Mesendoderm (in vitro differentiated cells): ENCODE measurements at regions not wholly inside any gene's neighbourhood (a gene's known extent, or its start where the extent isn't known, plus 50 kb on each side); places are given as distances from the start of the nearest gene placed in this dataset.

Experiments used
- DNase-seq: peaks from one replicate; pipeline ENCODE4 v3.0.0; 2013
- H2AK5ac ChIP-seq: 2 replicates; pipeline ENCODE4 v1.6.1; 2013; ENCODE audit warnings: low read length, inconsistent platforms
- H2BK120ac ChIP-seq: 2 replicates; pipeline ENCODE4 v1.6.1; 2013; ENCODE audit warnings: low read depth, mild to moderate bottlenecking, low read length, moderate library complexity, mixed read lengths
- H2BK15ac ChIP-seq: replicated peaks from 2 replicates; pipeline ENCODE4 v1.6.1; 2013; ENCODE audit warnings: low read depth, mild to moderate bottlenecking, moderate library complexity
- H2BK5ac ChIP-seq: 2 replicates; pipeline ENCODE4 v1.6.1; 2013; ENCODE audit warnings: low read length, inconsistent platforms
- H3K18ac ChIP-seq: 2 replicates; pipeline ENCODE4 v1.6.1; 2013; ENCODE audit warnings: mild to moderate bottlenecking, low read length, mixed read lengths
- H3K23ac ChIP-seq: one replicate; pipeline ENCODE4 v1.6.1; 2013; ENCODE audit warnings: low read length
- H3K27ac ChIP-seq: 2 replicates; pipeline ENCODE4 v1.5.1; 2013; ENCODE audit warnings: low read depth, mild to moderate bottlenecking, inconsistent platforms, low read length, moderate library complexity
- H3K27me3 ChIP-seq: 2 replicates; pipeline ENCODE4 v1.6.1; 2013; ENCODE audit warnings: low read length, control low read depth, mild to moderate bottlenecking, inconsistent platforms; ENCODE audit not compliant: insufficient read depth, poor library complexity
- H3K36me3 ChIP-seq: 2 replicates; pipeline ENCODE4 v1.6.1; 2013; ENCODE audit warnings: low read length, inconsistent platforms; ENCODE audit not compliant: control insufficient read depth, insufficient read depth
- H3K4ac ChIP-seq: one replicate; pipeline ENCODE4 v1.6.1; 2013; ENCODE audit warnings: low read depth, mild to moderate bottlenecking, low read length, moderate library complexity
- H3K4me1 ChIP-seq: 2 replicates; pipeline ENCODE4 v1.6.1; 2013; ENCODE audit warnings: low read depth, low read length, inconsistent platforms; ENCODE audit not compliant: control insufficient read depth
- H3K4me2 ChIP-seq: 2 replicates; pipeline ENCODE4 v1.6.1; 2013; ENCODE audit warnings: low read length
- H3K4me3 ChIP-seq: 2 replicates; pipeline ENCODE4 v1.5.1; 2013; ENCODE audit warnings: mild to moderate bottlenecking, low read length
- H3K56ac ChIP-seq: one replicate; pipeline ENCODE4 v1.6.1; 2013; ENCODE audit warnings: low read length
- H3K79me1 ChIP-seq: 2 replicates; pipeline ENCODE4 v1.6.1; 2013; ENCODE audit warnings: low read length, inconsistent platforms
- H3K79me2 ChIP-seq: 2 replicates; pipeline ENCODE4 v1.6.1; 2013; ENCODE audit warnings: mild to moderate bottlenecking, low read length; ENCODE audit not compliant: control insufficient read depth, insufficient read depth
- H3K9ac ChIP-seq: 2 replicates; pipeline ENCODE4 v1.6.1; 2013; ENCODE audit warnings: low read length, inconsistent platforms
- H4K5ac ChIP-seq: one replicate; pipeline ENCODE4 v1.6.1; 2013; ENCODE audit warnings: low read length
- H4K8ac ChIP-seq: one replicate; pipeline ENCODE4 v1.6.1; 2013; ENCODE audit warnings: low read depth, mild to moderate bottlenecking, control low read depth, low read length, moderate library complexity
- WGBS: extraction: QIAGEN DNeasy Blood & Tissue Kit; methylation state at CpG from one replicate; pipeline ENCODE4 v1.1.7; 2013; ENCODE audit warnings: low lambda C conversion rate, missing lambda C conversion rate; ENCODE audit not compliant: insufficient coverage; ENCODE audit errors: extremely low coverage; 5-methylcytosine and 5-hydroxymethylcytosine counted together

GRCh38 chr5:133818869-133819600 lies 149.4 kb downstream of the C5orf15 start:
- H3K4me1 ChIP-seq, result no peaks in the 10 kb centered on the region
- H3K9ac ChIP-seq, result no peak overlapping the region
- no peak overlapping the region for H4K5ac ChIP-seq
- H3K4ac ChIP-seq, result no peak overlapping the region
- H3K23ac ChIP-seq, result no peak overlapping the region
- DNase-seq, result no peak
- no peak overlapping the region for H2BK120ac ChIP-seq
- H3K27ac ChIP-seq, result no peak overlapping the region
- H3K79me2 ChIP-seq, result no peaks in the 10 kb centered on the region
- H3K36me3 ChIP-seq, result no peaks in the 10 kb centered on the region
- H2BK5ac ChIP-seq, result no peak overlapping the region
- no CpG with 5 or more reads among the region's 12 CpGs for WGBS
- no peak overlapping the region for H3K4me3 ChIP-seq
- H2BK15ac ChIP-seq, result no peak overlapping the region
- no peak overlapping the region for H3K4me2 ChIP-seq
- H2AK5ac ChIP-seq, result no peak overlapping the region
- no peak overlapping the region for H3K18ac ChIP-seq
- no peaks in the 10 kb centered on the region for H3K27me3 ChIP-seq
- no peaks in the 10 kb centered on the region for H3K79me1 ChIP-seq
- no peak overlapping the region for H3K56ac ChIP-seq
- H4K8ac ChIP-seq, result no peak overlapping the region

- whole genome bisulfite sequencing, result no CpG with 5 or more reads among the region's 5 CpGs
- Histone ChIP-seq H2BK15ac (no peak overlapping the region), H3K4me1 (no peaks in the 10 kb centered on the region), H3K27ac (no peak overlapping the region), H4K8ac (no peak overlapping the region), H3K9ac (no peak overlapping the region), H3K56ac (no peak overlapping the region), H3K79me1 (no peaks in the 10 kb centered on the region), H3K36me3 (no peaks in the 10 kb centered on the region), H3K27me3 (no peaks in the 10 kb centered on the region), H4K5ac (no peak overlapping the region), H3K18ac (no peak overlapping the region), H3K4me2 (no peak overlapping the region), H2BK5ac (no peak overlapping the region), H3K4me3 (no peak overlapping the region), H3K79me2 (no peaks in the 10 kb centered on the region), H2BK120ac (no peak overlapping the region), H2AK5ac (no peak overlapping the region), H3K23ac (no peak overlapping the region), H3K4ac (no peak overlapping the region)
- peak; percentile 19 for DNase-seq
These were observed 150.4 kb downstream of the C5orf15 start for GRCh38 chr5:133818031-133818431.

- H4K8ac ChIP-seq, result no peak overlapping the region
- H3K56ac ChIP-seq, result no peak overlapping the region
- H3K4me3 ChIP-seq, result no peak overlapping the region
- WGBS, result no CpG with 5 or more reads among the region's 2 CpGs
- H3K79me2 ChIP-seq, result no peaks in the 10 kb centered on the region
- no peak overlapping the region for H4K5ac ChIP-seq
- no peaks in the 10 kb centered on the region for H3K79me1 ChIP-seq
- no peak overlapping the region for H2BK15ac ChIP-seq
- H3K4me1 ChIP-seq, result no peaks in the 10 kb centered on the region
- no peak for DNase-seq
- H3K4ac ChIP-seq, result no peak overlapping the region
- H3K36me3 ChIP-seq, result no peaks in the 10 kb centered on the region
- no peak overlapping the region for H2AK5ac ChIP-seq
- no peak overlapping the region for H3K18ac ChIP-seq
- H3K27ac ChIP-seq, result no peak overlapping the region
- no peak overlapping the region for H2BK5ac ChIP-seq
- no peak overlapping the region for H3K4me2 ChIP-seq
- H3K23ac ChIP-seq, result no peak overlapping the region
- H3K9ac ChIP-seq, result no peak overlapping the region
- no peak overlapping the region for H2BK120ac ChIP-seq
- no peaks in the 10 kb centered on the region for H3K27me3 ChIP-seq
These were observed 151.0 kb downstream of the C5orf15 start for GRCh38 chr5:133817456-133817855.

- no CpG with 5 or more reads among the region's 5 CpGs for WGBS
- Histone ChIP-seq H3K79me2 (no peaks in the 10 kb centered on the region), H2BK15ac (no peak overlapping the region), H3K36me3 (no peaks in the 10 kb centered on the region), H3K4me2 (no peak overlapping the region), H3K27ac (no peak overlapping the region), H4K5ac (no peak overlapping the region), H2BK120ac (no peak overlapping the region), H3K4me3 (no peak overlapping the region), H3K27me3 (no peaks in the 10 kb centered on the region), H3K9ac (no peak overlapping the region), H3K79me1 (no peaks in the 10 kb centered on the region), H2AK5ac (no peak overlapping the region), H3K23ac (no peak overlapping the region), H2BK5ac (no peak overlapping the region), H3K4ac (no peak overlapping the region), H4K8ac (no peak overlapping the region), H3K18ac (no peak overlapping the region), H3K56ac (no peak overlapping the region), H3K4me1 (no peaks in the 10 kb centered on the region)
- DNase-seq, result no peak
These were observed 151.6 kb downstream of the C5orf15 start for GRCh38 chr5:133816791-133817190.

- no peak overlapping the region for H3K23ac ChIP-seq
- H3K9ac ChIP-seq, result no peak overlapping the region
- no peaks in the 10 kb centered on the region for H3K4me1 ChIP-seq
These were observed 154.3 kb downstream of the C5orf15 start for GRCh38 chr5:133814152-133814551.

GRCh38 chr5:133811168-133811567 lies 157.3 kb downstream of the C5orf15 start:
- WGBS, result no CpG with 5 or more reads among the region's 3 CpGs
- H3K9ac ChIP-seq, result no peak overlapping the region

More at GRCh38 chr5:133814152-133814551, 154.3 kb downstream of the C5orf15 start:
- no CpG with 5 or more reads among the region's 8 CpGs for WGBS
- no peaks in the 10 kb centered on the region for H3K79me2 ChIP-seq
- no peak overlapping the region for H2BK15ac ChIP-seq
- H4K5ac ChIP-seq, result no peak overlapping the region
- no peak overlapping the region for H3K4me3 ChIP-seq
- H2BK5ac ChIP-seq, result no peak overlapping the region
- H3K56ac ChIP-seq, result no peak overlapping the region
- H4K8ac ChIP-seq, result no peak overlapping the region
- no peak overlapping the region for H3K27ac ChIP-seq
- H3K4ac ChIP-seq, result no peak overlapping the region
- H3K18ac ChIP-seq, result no peak overlapping the region
- no peaks in the 10 kb centered on the region for H3K79me1 ChIP-seq
- H2BK120ac ChIP-seq, result no peak overlapping the region
- H3K36me3 ChIP-seq, result no peaks in the 10 kb centered on the region
- no peaks in the 10 kb centered on the region for H3K27me3 ChIP-seq
- DNase-seq, result no peak
- H3K4me2 ChIP-seq, result no peak overlapping the region
- H2AK5ac ChIP-seq, result no peak overlapping the region

More at GRCh38 chr5:133811168-133811567, 157.3 kb downstream of the C5orf15 start:
- H3K79me1 ChIP-seq, result no peaks in the 10 kb centered on the region
- no peak overlapping the region for H2BK120ac ChIP-seq
- no peak overlapping the region for H3K4me2 ChIP-seq
- H4K8ac ChIP-seq, result no peak overlapping the region
- no peak overlapping the region for H4K5ac ChIP-seq
- H3K36me3 ChIP-seq, result no peaks in the 10 kb centered on the region
- no peaks in the 10 kb centered on the region for H3K4me1 ChIP-seq
- no peaks in the 10 kb centered on the region for H3K79me2 ChIP-seq
- no peak overlapping the region for H3K4ac ChIP-seq
- no peak overlapping the region for H3K4me3 ChIP-seq
- no peak for DNase-seq
- no peak overlapping the region for H2BK15ac ChIP-seq
- H2BK5ac ChIP-seq, result no peak overlapping the region
- H2AK5ac ChIP-seq, result no peak overlapping the region
- H3K27ac ChIP-seq, result no peak overlapping the region
- H3K23ac ChIP-seq, result no peak overlapping the region
- H3K27me3 ChIP-seq, result no peaks in the 10 kb centered on the region
- H3K18ac ChIP-seq, result no peak overlapping the region
- no peak overlapping the region for H3K56ac ChIP-seq
